GM11168 (cell line): ENCODE measurements at regions not wholly inside any gene's neighbourhood (a gene's known extent, or its start where the extent isn't known, plus 50 kb on each side); places are given as distances from the start of the nearest gene placed in this dataset.
"Not testable (repeated sequence)": the region's sequence is repeated elsewhere in the genome, so short reads cannot be mapped to it uniquely, and the experiment has no call there.

Experiments used
- in situ Hi-C: fragments of 300-500 bp; cut with MboI; formaldehyde crosslinking; loops from one replicate; pipeline ENCODE4 v1.12.0; 2022; ENCODE audit warnings: low sequenced_read_pairs; ENCODE audit not compliant: unreplicated experiment

- in situ Hi-C loops, result no loop called here
These were observed 186.4 kb downstream of the WNT5A start for GRCh38 chr3:55300701-55301100.

- in situ Hi-C loops, result no loop called here
These were observed 189.4 kb downstream of the WNT5A start for GRCh38 chr3:55297706-55298105.

DNA sequence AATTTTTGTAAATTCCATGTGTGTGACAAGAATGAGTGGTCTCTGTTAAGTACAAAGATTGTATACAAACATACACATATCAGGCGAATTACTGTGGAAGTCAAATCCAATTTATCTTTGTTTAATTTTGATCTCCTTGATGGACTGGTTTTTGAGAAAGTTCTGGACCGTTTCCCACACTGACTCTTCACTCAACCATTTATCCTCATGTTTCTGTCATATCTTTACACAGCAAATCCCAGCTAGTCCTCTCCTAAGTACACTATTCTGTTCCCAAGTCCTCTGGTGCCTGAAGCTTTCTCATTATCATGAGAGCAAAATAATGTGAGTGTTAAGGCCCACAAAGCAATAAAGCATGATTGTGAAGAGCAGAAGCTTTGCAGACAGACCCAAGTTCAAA, 189.9 kb downstream of the WNT5A start:
- in situ Hi-C loops, result no loop called here

DNA sequence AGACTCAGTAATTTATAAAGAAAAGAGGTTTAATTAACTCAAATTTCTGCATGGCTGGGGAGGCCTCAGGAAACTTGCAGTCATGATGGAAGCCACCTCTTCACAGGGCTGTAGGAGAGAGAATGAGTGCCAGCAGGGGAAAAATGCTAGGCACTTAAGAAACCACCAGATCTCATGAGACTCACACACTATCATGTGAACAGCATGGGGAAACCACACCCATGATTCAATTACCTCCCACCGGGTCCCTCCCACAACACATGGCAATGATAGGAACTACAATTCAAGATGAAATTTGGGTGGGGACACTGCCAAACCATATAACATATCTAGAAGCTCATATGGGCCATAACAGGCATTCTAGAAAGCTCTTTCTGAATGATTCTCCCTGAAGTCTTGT, 190.3 kb downstream of the WNT5A start:
- in situ Hi-C loops, result no loop called here

DNA sequence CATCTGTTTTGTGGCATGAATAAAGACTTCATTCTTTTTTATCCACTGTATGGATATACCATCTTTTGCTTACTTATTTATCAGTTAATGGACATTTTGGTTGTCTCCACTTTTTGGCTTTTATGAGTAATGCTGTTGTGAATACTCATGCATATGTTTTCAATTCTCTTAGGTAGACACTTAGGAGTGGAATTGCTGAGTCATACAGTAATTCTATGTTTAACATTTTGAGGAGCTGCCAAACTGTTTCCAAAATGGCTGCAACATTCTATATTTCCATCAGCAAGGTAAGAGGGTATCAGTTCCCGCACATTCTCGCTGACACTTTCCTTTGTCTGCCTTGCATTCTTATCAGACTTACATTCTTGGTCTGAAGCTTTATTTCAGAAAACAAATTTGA, 191.1 kb downstream of the WNT5A start:
- in situ Hi-C loops, result no loop called here

GRCh38 chr3:55294557-55294956, 192.5 kb downstream of the WNT5A start:
- in situ Hi-C loops, result no loop called here

- in situ Hi-C loops, result no loop called here
These were observed 194.7 kb downstream of the WNT5A start for GRCh38 chr3:55292360-55292759.

DNA sequence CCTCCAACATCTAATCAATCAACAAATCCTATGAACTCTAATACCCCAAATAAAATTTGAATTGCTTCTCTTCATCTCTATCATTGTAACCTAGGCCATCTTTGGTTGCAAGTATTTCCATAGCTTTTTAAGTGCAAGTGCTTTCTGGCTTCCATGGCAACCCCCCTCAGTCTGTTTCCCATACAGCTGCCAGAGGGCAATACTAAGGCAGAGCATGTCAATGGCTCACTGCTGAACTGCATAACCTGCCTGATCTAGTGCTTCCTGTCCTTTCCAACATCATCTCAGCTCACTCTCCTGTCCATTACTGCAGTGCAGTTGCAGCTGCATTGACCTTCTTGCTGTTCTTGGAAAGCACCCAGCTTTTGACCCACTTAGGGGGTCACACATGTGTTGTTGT, 198.4 kb downstream of the WNT5A start:
- in situ Hi-C loops, result no loop called here

- in situ Hi-C loops, result no loop called here
These were observed 200.4 kb downstream of the WNT5A start for GRCh38 chr3:55286693-55287092.

- in situ Hi-C loops, result no loop called here
These were observed 201.9 kb downstream of the WNT5A start for GRCh38 chr3:55285156-55285555.

DNA sequence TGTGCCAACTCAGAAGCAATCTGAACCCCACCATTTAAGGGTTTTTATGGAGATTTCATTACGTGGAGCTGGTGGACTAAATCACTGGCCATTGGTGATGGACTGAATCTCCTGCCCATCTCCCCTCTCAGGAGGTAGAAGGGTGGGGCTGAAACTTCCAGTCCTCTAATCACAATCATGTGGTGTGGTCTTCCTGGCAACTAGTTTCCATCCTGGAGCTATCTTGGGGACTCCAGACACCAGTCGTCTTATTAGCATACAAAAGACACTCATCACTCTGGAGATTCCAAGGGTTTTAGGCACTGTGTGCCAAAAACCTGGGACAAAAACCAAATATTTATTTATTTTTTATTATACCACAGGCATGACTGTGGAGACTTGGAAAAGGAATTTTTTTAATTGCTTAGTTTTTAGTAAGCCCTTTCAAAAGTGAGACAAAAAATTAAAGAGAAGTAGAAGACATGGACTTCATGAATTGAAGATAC, 203.6 kb downstream of the WNT5A start:
- in situ Hi-C loops, result no loop called here

DNA sequence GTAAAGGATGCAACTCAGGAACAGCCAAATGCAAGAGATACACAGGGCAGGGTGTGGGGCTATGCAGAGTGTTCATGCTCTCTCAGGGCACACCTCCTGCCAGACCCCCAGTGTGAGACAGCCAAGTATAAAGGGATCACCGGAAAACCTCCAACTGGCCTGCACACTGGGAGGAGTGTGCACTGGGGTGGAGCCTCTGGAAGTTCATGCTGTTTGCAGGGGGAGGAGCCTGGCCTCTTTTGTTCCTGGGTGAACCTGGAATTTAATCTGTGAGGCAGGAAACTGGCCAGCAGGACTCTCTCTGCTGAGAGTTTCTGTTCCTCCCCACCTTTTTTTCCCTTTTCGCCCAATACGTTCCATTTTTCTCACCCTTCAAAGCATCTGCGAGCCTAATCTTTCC, 204.1 kb downstream of the WNT5A start:
- in situ Hi-C loops, result no loop called here

- in situ Hi-C loops, result no loop called here
These were observed 215.0 kb downstream of the WNT5A start for GRCh38 chr3:55272031-55272645.

GRCh38 chr3:55271549-55271948, 215.6 kb downstream of the WNT5A start:
- in situ Hi-C loops, result no loop called here

DNA sequence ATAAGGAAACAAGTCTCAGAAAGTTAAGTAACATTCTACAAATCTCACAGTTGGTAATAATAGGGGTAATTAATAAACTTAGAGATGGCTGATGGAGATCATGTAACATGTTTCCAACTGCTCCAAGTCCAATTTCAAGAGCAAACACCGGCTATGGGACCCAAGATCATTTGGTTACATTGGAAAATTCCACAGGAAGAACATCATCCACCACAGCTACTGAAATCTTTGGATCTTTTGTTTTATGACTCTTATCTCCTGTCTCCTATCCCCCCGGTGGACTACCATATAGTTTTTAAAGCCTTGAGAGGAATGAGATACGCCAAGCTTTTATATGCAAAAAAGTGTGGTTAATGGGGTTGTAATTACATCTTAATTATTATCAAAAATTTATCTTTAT, 216.1 kb downstream of the WNT5A start:
- in situ Hi-C loops, result no loop called here

DNA sequence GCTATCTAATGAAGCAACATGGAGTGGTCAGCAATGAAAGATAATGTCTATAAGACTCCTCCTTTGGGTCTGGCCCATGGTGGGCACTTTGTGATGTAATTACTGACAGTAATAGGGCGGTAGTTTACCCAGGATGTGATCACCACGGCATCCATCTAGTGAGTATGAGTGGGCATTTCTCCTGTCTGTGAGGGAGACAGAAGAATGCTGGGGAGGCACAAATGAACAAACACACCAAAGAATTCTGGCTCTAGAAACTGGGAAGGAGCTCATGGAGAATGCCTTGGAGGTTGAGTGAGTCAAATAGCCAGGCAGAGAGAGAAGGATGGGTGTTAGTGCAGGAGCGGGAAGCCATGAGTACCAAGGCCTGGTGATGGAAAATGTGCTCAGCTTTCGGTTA, 217.5 kb downstream of the WNT5A start:
- in situ Hi-C loops, result no loop called here

DNA sequence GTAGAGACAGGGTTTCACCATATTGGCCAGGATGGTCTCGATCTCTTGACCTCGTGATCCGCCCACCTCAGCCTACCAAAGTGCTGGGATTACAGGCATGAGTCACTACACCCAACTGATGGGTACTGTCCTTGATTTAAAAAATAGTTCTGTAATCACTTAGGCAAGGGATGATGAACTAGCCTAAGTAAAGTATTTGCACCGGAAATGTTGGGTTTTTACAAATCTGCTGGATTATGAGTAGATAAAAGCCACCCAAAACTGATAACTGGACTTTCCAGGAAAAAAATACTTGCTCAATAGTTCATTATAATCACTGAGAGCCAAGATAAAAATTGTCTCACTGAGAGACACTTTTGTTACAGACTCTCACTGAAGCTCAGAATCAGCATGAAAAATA, 218.0 kb downstream of the WNT5A start:
- in situ Hi-C loops, result no loop called here

- in situ Hi-C loops, result no loop called here
These were observed 219.7 kb downstream of the WNT5A start for GRCh38 chr3:55267206-55267930.

DNA sequence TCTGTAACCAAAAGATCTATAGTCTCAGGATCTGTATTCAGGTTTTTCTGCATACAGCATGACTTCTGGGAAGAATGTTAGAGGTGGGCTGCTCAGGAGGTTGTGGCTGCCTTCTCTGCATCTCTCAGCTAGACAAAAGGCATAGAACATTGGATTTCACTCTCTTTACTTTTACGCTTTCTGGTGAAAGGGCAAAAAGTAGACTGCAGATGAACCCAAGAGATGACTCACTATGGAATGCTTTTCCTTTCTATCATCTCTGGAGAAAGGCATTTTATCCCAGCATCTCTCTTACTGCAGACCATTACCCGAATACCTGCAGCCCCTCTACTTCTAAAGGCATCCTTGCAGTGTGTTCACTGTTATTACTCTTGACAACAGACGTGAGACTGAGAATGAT, 222.2 kb downstream of the WNT5A start:
- in situ Hi-C loops, result no loop called here

- in situ Hi-C loops, result no loop called here
These were observed 234.2 kb downstream of the WNT5A start for GRCh38 chr3:55252921-55253320.

DNA sequence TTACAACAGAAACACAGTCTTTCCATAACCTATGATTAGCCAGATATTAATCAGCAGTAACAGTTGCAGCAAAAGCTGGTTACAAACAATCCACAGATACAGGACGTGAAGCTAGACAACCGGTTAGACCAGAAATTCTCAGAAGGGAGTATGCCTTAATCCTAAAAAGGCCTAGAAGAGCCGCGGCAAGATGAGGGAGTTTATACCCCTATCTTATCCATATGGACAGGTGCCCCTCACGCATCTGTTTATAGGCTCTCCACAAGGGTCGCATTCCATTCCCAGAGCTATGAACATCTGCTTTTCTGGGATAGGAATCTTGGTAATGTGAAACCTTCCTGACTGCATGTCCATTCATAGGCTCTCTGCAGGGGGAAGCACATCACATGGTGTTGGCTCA, 237.9 kb downstream of the WNT5A start:
- in situ Hi-C loops, result not testable (repeated sequence)

GRCh38 chr3:55247666-55248065, 239.4 kb downstream of the WNT5A start:
- in situ Hi-C loops, result no loop called here
